ENCODE measurements at regions not wholly inside any gene's neighbourhood (a gene's known extent, or its start where the extent isn't known, plus 50 kb on each side); places are given as distances from the start of the nearest gene placed in this dataset.

DNA sequence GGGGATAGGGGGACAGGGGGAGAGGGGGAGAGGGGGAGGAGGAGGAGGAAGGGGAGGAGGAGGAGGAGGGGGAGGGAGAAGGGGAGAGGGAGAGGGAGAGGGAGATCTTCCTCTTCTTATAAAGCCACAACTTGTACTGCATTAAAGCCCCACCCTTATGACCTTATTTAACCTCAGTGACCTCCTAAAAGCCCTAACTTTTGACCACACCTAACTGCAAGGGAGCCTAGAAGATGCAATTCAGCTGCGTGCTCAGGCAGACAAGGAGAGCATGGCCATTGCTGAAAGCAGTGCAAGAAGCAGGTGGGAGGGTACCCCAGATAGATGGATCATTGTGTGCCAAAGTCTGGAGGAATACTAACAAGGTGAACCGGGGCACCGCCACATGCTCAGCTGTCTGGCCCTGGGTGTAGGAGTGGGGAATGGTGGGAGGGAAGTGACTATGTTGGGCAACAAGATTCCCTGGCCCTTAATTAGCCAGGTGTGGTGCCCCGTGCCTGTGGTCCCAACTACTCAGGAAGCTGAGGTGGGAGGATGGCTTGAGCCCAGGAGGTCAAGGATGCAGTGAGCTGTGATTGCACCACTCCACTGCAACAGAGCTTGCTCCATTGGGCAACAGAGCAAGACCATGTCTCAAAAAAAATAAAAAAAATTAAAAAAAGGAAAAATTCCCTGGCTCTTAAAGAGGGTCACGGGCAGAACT is 125.4 kb upstream of the BOD1 start:
- TF ChIP-seq GATA2 (IDR thresholded peaks at IDR 0.05; ENCODE audit: low read depth, low read length) (no peak), GATA3 (IDR thresholded peaks at IDR 0.05; ENCODE audit: low read depth, low read length) (no peak)
